GM23248 (cell line): ENCODE measurements at regions not wholly inside any gene's neighbourhood (a gene's known extent, or its start where the extent isn't known, plus 50 kb on each side); places are given as distances from the start of the nearest gene placed in this dataset.

ENCODE experiments used
- DNase-seq: peaks from one replicate; pipeline ENCODE4 v3.0.0-alpha.2; 2015
- H2AFZ ChIP-seq: fragments of 200-600 bp; sonication (generic); 2 replicates; pipeline ENCODE4 v1.6.1; 2016; ENCODE audit warnings: antibody characterized with exemption
- H3F3A ChIP-seq: fragments of 200-600 bp; sonication (generic); 2 replicates; pipeline ENCODE4 v1.6.1; 2016; ENCODE audit warnings: mild to moderate bottlenecking, antibody characterized with exemption, mixed run types; ENCODE audit not compliant: insufficient read depth
- H3K27ac ChIP-seq: fragments of 200-600 bp; sonication (generic); 2 replicates; pipeline ENCODE4 v1.5.1; 2016; ENCODE audit warnings: mild to moderate bottlenecking
- H3K27me3 ChIP-seq: fragments of 200-600 bp; sonication (generic); replicated peaks from 2 replicates; pipeline ENCODE4 v1.6.1; 2016; ENCODE audit warnings: mild to moderate bottlenecking; ENCODE audit not compliant: insufficient read depth
- H3K36me3 ChIP-seq: fragments of 200-600 bp; sonication (generic); 2 replicates; pipeline ENCODE4 v1.6.1; 2016; ENCODE audit warnings: low read depth, mild to moderate bottlenecking
- H3K4me1 ChIP-seq: fragments of 200-600 bp; sonication (generic); 2 replicates; pipeline ENCODE4 v1.6.1; 2016; ENCODE audit warnings: mild to moderate bottlenecking; ENCODE audit not compliant: insufficient read depth
- H3K4me2 ChIP-seq: fragments of 200-600 bp; sonication (generic); one replicate; pipeline ENCODE4 v1.6.1; 2016; ENCODE audit warnings: mild to moderate bottlenecking; ENCODE audit not compliant: unreplicated experiment
- H3K4me3 ChIP-seq: fragments of 200-600 bp; sonication (generic); 2 replicates; pipeline ENCODE4 v1.5.1; 2016; ENCODE audit warnings: mild to moderate bottlenecking
- H3K79me2 ChIP-seq: fragments of 200-600 bp; sonication (generic); 2 replicates; pipeline ENCODE4 v1.6.1; 2016; ENCODE audit warnings: mild to moderate bottlenecking; ENCODE audit not compliant: insufficient read depth
- H3K9ac ChIP-seq: fragments of 200-600 bp; sonication (generic); 2 replicates; pipeline ENCODE4 v1.6.1; 2016; ENCODE audit warnings: mild to moderate bottlenecking
- H3K9me2 ChIP-seq: fragments of 200-600 bp; sonication (generic); 2 replicates; pipeline ENCODE4 v1.6.1; 2016; ENCODE audit warnings: mixed run types, mild to moderate bottlenecking, moderate library complexity; ENCODE audit not compliant: insufficient read depth
- H3K9me3 ChIP-seq: fragments of 200-600 bp; sonication (generic); one replicate; pipeline ENCODE4 v1.6.1; 2017; ENCODE audit warnings: low read depth
- H4K20me1 ChIP-seq: fragments of 200-600 bp; sonication (generic); 2 replicates; pipeline ENCODE4 v1.6.0; 2016; ENCODE audit not compliant: insufficient read depth
- EZH2 ChIP-seq: fragments of 200-600 bp; sonication (generic); IDR thresholded peaks from 2 replicates; pipeline ENCODE4 v1.6.1; 2018; ENCODE audit warnings: antibody characterized with exemption, mild to moderate bottlenecking; ENCODE audit not compliant: insufficient read depth, poor library complexity, severe bottlenecking
- EZH2phosphoT487 ChIP-seq: fragments of 200-600 bp; sonication (generic); IDR thresholded peaks from 2 replicates; pipeline ENCODE4 v1.6.1; 2018; ENCODE audit warnings: antibody characterized with exemption, moderate library complexity, mild to moderate bottlenecking, low read depth; ENCODE audit not compliant: insufficient read depth
- WGBS, 2 experiments: methylation state at CpG; one replicate each; pipeline ENCODE4 v1.1.6; 2015 to 2017; ENCODE audit warnings: low lambda C conversion rate in 2 of 2, low coverage in 1 of 2; ENCODE audit errors: missing lambda C conversion rate in 2 of 2; 5-methylcytosine and 5-hydroxymethylcytosine counted together
- in situ Hi-C: fragments of 300-500 bp; cut with MboI; formaldehyde crosslinking; loops from 2 replicates; pipeline ENCODE4 v1.15.0; 2020

- no peaks in the 10 kb centered on the region for H3K9me3 ChIP-seq
- no peak overlapping the region for H3K9ac ChIP-seq
- H3K4me1 ChIP-seq: no peaks in the 10 kb centered on the region
- no peak for DNase-seq
- H3K4me2 ChIP-seq: no peak overlapping the region
- in situ Hi-C loops: loop anchor here (5.0 kb wide), 1 partner anchor 416 kb away; no protein-coding TSS in a partner anchor
- no peaks in the 10 kb centered on the region for H3K9me2 ChIP-seq
- no peak for TF ChIP-seq EZH2phosphoT487
- TF ChIP-seq EZH2: no peak
- no peak overlapping the region for H2AFZ ChIP-seq
- 75 to 86% methylated on average over 9 to 10 of the region's 10 CpGs for WGBS, 2 experiments
- no peaks in the 10 kb centered on the region for H3K36me3 ChIP-seq
- H3K27me3 ChIP-seq: no peaks in the 10 kb centered on the region
- no peaks in the 10 kb centered on the region for H3F3A ChIP-seq
- no peaks in the 10 kb centered on the region for H4K20me1 ChIP-seq
- H3K4me3 ChIP-seq: no peak overlapping the region
- H3K79me2 ChIP-seq: no peaks in the 10 kb centered on the region
- no peak overlapping the region for H3K27ac ChIP-seq
Measured at GRCh38 chr3:102223132-102223531, 211.7 kb upstream of the ZPLD1 start.

GRCh38 chr3:102224171-102224570, 210.6 kb upstream of the ZPLD1 start:
- H3K9ac ChIP-seq: no peak overlapping the region
- DNase-seq: peak; percentile 39
- TF ChIP-seq EZH2 (no peak), EZH2phosphoT487 (no peak)
- no peaks in the 10 kb centered on the region for H3K79me2 ChIP-seq
- H3F3A ChIP-seq: no peaks in the 10 kb centered on the region
- H3K27ac ChIP-seq: no peak overlapping the region
- no peak overlapping the region for H3K4me2 ChIP-seq
- WGBS, 2 experiments: 78 to 86% methylated on average over 3 of the region's 3 CpGs
- no peaks in the 10 kb centered on the region for H3K36me3 ChIP-seq
- no peaks in the 10 kb centered on the region for H3K9me2 ChIP-seq
- in situ Hi-C loops: loop anchor here (5.0 kb wide), 1 partner anchor 417 kb away; no protein-coding TSS in a partner anchor
- H3K27me3 ChIP-seq: no peaks in the 10 kb centered on the region
- H3K4me1 ChIP-seq: no peaks in the 10 kb centered on the region
- no peak overlapping the region for H3K4me3 ChIP-seq
- no peak overlapping the region for H2AFZ ChIP-seq
- H4K20me1 ChIP-seq: no peaks in the 10 kb centered on the region
- H3K9me3 ChIP-seq: no peaks in the 10 kb centered on the region

DNA sequence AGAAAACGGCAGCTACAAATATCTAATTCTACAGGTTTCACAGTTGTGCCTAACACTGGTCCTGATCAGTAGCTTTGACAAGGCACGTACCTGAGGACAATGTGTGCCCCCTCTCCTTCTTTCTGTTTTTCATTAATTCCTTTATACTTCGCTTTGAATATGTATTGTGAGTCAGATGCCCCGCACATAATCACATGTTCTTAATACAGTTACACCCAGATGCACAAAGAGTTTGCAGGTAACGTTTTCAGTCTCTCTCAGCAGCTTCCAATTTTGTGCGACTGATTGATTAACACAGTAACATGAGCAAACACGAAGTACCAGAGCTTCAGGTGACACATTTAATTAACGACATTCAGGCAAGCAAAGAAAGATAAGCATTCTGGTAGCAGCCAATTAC, 209.8 kb upstream of the ZPLD1 start:
- H3K27me3 ChIP-seq: no peaks in the 10 kb centered on the region
- TF ChIP-seq EZH2 (no peak), EZH2phosphoT487 (no peak)
- no peak overlapping the region for H3K27ac ChIP-seq
- no peaks in the 10 kb centered on the region for H3K36me3 ChIP-seq
- no peaks in the 10 kb centered on the region for H3K9me3 ChIP-seq
- H3K79me2 ChIP-seq: no peaks in the 10 kb centered on the region
- no peak for DNase-seq
- H3K4me2 ChIP-seq: no peak overlapping the region
- in situ Hi-C loops: no loop called here
- no peak overlapping the region for H3K9ac ChIP-seq
- no peaks in the 10 kb centered on the region for H3F3A ChIP-seq
- H2AFZ ChIP-seq: no peak overlapping the region
- no peaks in the 10 kb centered on the region for H3K4me1 ChIP-seq
- no peaks in the 10 kb centered on the region for H4K20me1 ChIP-seq
- 49 to 53% methylated on average over 8 of the region's 8 CpGs for WGBS, 2 experiments
- H3K4me3 ChIP-seq: no peak overlapping the region
- no peaks in the 10 kb centered on the region for H3K9me2 ChIP-seq

GRCh38 chr3:102225407-102226132, 209.2 kb upstream of the ZPLD1 start:
- H3K27ac ChIP-seq: no peak overlapping the region
- no peak overlapping the region for H3K4me2 ChIP-seq
- no peak overlapping the region for H3K9ac ChIP-seq
- 0 to 6% methylated on average over 1 of the region's 1 CpG for WGBS, 2 experiments
- H3K9me3 ChIP-seq: no peaks in the 10 kb centered on the region
- peak; percentile 79 for DNase-seq
- H3K27me3 ChIP-seq: no peaks in the 10 kb centered on the region
- in situ Hi-C loops: no loop called here
- H3K36me3 ChIP-seq: no peaks in the 10 kb centered on the region
- no peaks in the 10 kb centered on the region for H3K9me2 ChIP-seq
- H3K4me1 ChIP-seq: no peaks in the 10 kb centered on the region
- H4K20me1 ChIP-seq: no peaks in the 10 kb centered on the region
- no peaks in the 10 kb centered on the region for H3K79me2 ChIP-seq
- no peak overlapping the region for H3K4me3 ChIP-seq
- TF ChIP-seq EZH2phosphoT487: no peak
- no peak for TF ChIP-seq EZH2
- H2AFZ ChIP-seq: no peak overlapping the region
- no peaks in the 10 kb centered on the region for H3F3A ChIP-seq
